GM21526 (cell line): ENCODE measurements at regions not wholly inside any gene's neighbourhood (a gene's known extent, or its start where the extent isn't known, plus 50 kb on each side); places are given as distances from the start of the nearest gene placed in this dataset.
"Not testable (repeated sequence)": the region's sequence is repeated elsewhere in the genome, so short reads cannot be mapped to it uniquely, and the experiment has no call there.

Source experiments
- ATAC-seq: cut with Tn5 transposase; IDR thresholded peaks from one replicate; pipeline ENCODE4 v1.9.1; 2021; ENCODE audit warnings: moderate library complexity; ENCODE audit not compliant: unreplicated experiment, low FRiP score

GRCh38 chr1:98575955-98576354 lies 85.6 kb upstream of the SNX7 start:
- no peak for ATAC-seq

GRCh38 chr1:98565951-98566350 lies 95.6 kb upstream of the SNX7 start:
- ATAC-seq = no peak

- no peak for ATAC-seq
Measured at GRCh38 chr1:98559291-98559690, 102.2 kb upstream of the SNX7 start.

GRCh38 chr1:98557895-98558294 lies 103.6 kb upstream of the SNX7 start:
- ATAC-seq = no peak

- ATAC-seq = no peak
Measured at GRCh38 chr1:98556521-98557158, 104.9 kb upstream of the SNX7 start.

GRCh38 chr1:98555814-98556213 lies 105.7 kb upstream of the SNX7 start:
- ATAC-seq = no peak

- not testable (repeated sequence) for ATAC-seq
Measured at GRCh38 chr1:98552576-98553074, 108.9 kb upstream of the SNX7 start.

GRCh38 chr1:98550076-98550475 lies 111.4 kb upstream of the SNX7 start:
- ATAC-seq = no peak

GRCh38 chr1:98546319-98546718 lies 115.2 kb upstream of the SNX7 start:
- ATAC-seq = no peak

- no peak for ATAC-seq
Measured at GRCh38 chr1:98538106-98538505, 123.4 kb upstream of the SNX7 start.

- no peak for ATAC-seq
Measured at GRCh38 chr1:98523256-98523655, 138.3 kb upstream of the SNX7 start.

GRCh38 chr1:98516306-98516705 lies 145.2 kb upstream of the SNX7 start:
- ATAC-seq = no peak

- ATAC-seq = no peak
Measured at GRCh38 chr1:98515744-98516143, 145.8 kb upstream of the SNX7 start.

- ATAC-seq = not testable (repeated sequence)
Measured at GRCh38 chr1:98512216-98512615, 149.3 kb upstream of the SNX7 start.

- ATAC-seq = no peak
Measured at GRCh38 chr1:98503771-98504170, 157.8 kb upstream of the SNX7 start.

GRCh38 chr1:98502937-98503336 lies 158.6 kb upstream of the SNX7 start:
- no peak for ATAC-seq

GRCh38 chr1:98500324-98500723 lies 161.2 kb upstream of the SNX7 start:
- no peak for ATAC-seq

- ATAC-seq = no peak
Measured at GRCh38 chr1:98498651-98499050, 162.9 kb upstream of the SNX7 start.

- ATAC-seq = no peak
Measured at GRCh38 chr1:98497497-98497896, 164.0 kb upstream of the SNX7 start.

GRCh38 chr1:98496256-98496995 lies 165.1 kb upstream of the SNX7 start:
- no peak for ATAC-seq

- no peak for ATAC-seq
Measured at GRCh38 chr1:98493469-98493868, 168.1 kb upstream of the SNX7 start.

GRCh38 chr1:98490099-98490498 lies 171.4 kb upstream of the SNX7 start:
- no peak for ATAC-seq
